DMS53 (cell line): ENCODE measurements at regions not wholly inside any gene's neighbourhood (a gene's known extent, or its start where the extent isn't known, plus 50 kb on each side); places are given as distances from the start of the nearest gene placed in this dataset.
A peak's percentile ranks its signal among the peaks of the same experiment; 100 is the strongest.
"Not testable (repeated sequence)": the region's sequence is repeated elsewhere in the genome, so short reads cannot be mapped to it uniquely, and the experiment has no call there.

Experiments
- DNase-seq: peaks from one replicate; lab custom pipeline; 2025; lab: John Stamatoyannopoulos, UW

DNA sequence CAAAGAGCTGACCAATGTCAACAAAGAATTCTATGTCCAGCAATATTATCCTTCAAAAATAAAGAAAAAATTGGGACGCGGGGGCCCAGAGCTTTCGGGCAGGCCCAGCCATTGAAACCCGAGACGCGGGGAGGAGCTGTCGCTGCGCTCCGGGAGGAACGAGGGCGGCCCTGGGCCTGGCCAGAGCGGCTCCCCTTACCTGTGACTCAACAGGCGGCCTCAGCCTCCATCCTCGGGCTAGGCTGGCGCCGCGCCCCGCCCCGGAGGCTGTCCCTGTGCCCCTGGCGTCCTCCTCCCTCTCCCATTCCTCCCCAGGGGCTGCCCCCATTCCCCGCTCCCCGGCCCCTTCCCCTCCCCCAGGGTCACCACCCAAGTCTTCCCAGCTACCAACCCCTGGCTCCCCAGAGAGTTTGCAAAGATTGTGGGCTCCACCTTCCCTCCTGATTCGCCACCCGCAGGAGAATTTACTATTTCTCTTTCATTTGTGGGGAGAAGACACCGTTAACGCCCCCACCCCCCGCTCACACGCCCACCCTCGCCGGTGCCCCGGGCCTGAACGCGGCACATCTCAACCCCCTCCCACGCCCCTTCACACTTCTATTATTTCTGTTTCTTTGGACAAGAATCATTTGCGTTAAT, 127.9 kb downstream of the ARRDC4 start:
- not testable (repeated sequence) for DNase-seq

- not testable (repeated sequence) for DNase-seq
Measured at GRCh38 chr15:98089352-98089751, 128.8 kb downstream of the ARRDC4 start.

DNA sequence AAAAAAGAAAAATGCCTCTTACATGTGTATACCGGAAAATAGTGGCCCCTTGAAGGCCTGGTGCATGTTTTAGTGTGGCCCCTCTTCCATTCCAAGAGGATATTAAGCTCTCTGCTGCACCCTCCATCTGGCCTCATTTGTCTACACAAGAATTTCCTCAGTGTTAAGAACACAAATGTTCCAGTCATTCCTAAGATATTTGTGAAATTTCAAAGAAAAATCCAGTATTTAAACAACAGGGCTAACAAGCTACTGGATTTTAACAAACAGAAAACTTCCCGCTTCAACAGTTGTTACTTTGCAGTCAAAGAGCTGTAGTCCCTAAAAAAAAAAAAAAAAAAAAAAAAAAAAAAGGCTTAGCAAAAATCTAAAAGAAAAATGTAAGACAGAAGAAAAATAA, 137.5 kb downstream of the ARRDC4 start:
- DNase-seq = not testable (repeated sequence)

- DNase-seq = not testable (repeated sequence)
Measured at GRCh38 chr15:98100606-98101005, 140.1 kb downstream of the ARRDC4 start.

- no peak for DNase-seq
Measured at GRCh38 chr15:98103570-98103969, 143.1 kb downstream of the ARRDC4 start.

DNA sequence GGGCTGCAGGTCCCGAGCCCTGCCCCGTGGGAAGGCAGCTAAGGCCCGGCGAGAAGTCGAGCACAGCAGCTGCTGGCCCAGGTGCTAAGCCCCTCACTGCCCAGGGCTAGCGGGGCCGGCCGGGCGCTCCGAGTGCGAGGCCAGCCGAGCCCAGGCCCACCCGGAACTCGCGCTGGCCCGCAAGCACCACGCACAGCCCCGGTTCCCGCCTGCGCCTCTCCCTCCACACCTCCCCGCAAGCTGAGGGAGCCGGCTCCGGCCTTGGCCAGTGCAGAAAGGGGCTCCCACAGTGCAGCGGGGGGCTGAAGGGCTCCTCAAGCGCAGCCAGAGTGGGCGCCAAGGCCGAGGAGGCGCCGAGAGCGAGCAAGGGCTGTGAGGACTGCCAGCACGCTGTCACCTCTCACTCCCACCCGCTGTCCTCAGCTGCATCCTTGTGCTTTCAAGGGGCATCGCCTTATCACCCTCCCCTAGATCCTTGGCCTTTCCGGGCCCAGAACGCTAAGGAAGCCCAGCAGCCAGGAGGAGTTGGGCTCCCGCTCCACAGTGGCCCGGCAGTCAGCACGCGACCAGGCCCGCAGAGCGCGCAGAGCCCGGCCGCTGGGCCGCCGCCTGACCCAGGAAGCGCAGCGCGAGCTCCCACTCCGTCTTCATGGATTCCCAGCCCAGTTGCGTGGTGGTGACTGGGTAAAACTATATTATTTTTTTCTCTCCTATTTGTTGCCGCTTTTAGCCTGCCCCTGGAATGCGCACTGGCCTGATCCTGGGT, 144.1 kb downstream of the ARRDC4 start:
- DNase-seq = not testable (repeated sequence)

DNA sequence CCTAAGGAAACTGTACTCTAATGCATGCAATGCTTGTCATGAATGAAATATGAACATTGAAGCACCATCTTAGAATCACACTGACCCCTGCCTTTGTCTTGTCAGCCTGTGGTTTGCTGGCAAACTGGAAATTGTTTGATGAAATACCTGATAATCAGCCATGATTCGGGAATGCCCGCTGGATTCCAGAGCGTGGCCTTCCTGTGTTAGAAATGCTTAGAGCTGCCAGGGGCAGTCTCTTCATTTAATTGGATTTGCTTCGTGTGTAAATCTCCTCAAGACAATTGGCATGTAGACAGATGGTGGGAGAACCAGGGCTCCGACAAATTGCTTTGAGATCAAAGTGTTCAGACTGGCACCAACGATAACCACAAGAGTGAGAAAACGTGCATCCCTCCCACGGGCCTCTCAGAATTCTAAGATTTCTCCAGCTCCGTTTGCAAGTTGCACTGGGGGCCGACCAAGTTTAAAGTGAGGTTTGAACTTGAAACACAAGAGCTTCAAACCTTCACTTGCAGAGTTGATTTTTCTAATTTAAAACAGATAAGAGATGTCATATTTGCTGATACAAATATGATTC, 146.2 kb downstream of the ARRDC4 start:
- DNase-seq = not testable (repeated sequence)

DNA sequence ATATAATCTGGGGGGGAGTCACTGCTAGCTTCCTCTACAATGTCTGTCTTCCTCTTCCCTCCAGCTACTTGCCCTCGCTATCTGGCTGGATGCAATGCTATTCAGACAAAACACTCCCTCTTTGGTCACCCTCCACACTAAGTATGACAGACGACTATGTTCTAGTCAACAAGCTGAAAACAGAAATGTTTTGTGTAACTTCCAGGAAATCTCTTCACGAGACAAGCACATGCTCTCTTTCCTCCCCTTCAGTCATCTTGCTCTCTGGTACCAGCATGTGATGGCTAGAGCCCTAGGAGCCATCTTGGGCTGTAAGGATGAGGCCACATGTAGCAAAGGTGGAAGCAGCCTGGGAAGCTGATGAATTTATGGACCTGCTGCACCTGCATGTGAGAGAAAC, 151.3 kb downstream of the ARRDC4 start:
- DNase-seq = no peak

GRCh38 chr15:98113327-98113726, 152.8 kb downstream of the ARRDC4 start:
- no peak for DNase-seq

DNA sequence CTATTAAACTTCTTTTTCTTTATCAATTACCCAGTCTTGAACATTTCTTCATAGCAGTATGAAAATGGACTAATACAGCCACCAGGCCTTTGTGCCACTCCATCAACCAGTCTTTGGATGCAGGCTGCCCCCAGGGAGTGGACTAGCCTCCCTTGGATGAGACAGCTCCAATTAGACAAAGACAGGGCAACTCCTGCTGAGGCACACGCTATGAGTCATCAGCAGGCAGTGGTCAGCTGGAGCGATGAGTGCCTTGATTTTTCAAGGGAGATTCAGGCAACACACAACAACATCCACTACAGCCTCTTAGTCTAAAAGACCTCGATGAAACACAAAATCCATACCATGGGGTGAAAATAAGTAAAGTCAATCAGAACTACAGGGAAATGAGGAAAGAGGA, 160.1 kb downstream of the ARRDC4 start:
- DNase-seq = no peak

DNA sequence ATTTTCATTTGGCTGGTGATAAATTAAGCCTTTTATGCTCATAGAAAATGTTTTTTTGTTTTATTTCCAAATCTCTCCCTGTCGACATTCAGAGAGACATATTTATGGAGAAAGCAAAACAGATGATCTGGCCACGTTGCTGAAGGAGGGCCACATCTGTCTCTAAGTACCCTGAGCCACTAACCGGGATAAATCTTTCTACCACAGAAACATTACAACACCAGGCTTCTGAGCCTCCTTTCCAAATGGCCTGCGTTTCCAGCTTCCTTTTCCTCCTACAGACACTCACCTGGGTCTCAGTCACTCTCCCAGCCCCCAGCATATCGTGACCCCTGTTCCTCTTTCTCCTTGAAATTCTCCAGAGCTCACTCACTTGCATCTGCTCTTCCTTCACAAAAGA, 161.0 kb downstream of the ARRDC4 start:
- DNase-seq = no peak

- DNase-seq = no peak
Measured at GRCh38 chr15:98121957-98122356, 161.5 kb downstream of the ARRDC4 start.

DNA sequence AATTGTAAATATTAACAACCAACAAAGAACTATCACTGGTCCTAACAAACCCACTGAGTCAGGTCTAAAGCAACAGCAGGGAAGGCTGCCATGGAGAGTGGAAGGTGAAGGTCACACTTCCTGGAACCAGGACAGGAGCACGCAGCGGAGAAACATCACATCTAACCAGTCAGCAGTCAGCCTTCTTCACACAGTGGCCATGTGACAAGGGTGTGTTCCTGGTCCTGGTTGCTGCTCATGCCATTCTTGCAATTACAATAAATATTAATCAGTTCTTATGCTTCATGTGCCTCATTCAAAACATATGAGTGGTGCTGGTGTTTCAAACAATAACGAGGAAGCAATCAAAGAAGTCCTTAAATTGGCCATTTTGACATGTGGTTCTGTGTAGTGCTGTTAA, 162.8 kb downstream of the ARRDC4 start:
- no peak for DNase-seq

GRCh38 chr15:98123834-98124233, 163.3 kb downstream of the ARRDC4 start:
- DNase-seq = no peak

DNA sequence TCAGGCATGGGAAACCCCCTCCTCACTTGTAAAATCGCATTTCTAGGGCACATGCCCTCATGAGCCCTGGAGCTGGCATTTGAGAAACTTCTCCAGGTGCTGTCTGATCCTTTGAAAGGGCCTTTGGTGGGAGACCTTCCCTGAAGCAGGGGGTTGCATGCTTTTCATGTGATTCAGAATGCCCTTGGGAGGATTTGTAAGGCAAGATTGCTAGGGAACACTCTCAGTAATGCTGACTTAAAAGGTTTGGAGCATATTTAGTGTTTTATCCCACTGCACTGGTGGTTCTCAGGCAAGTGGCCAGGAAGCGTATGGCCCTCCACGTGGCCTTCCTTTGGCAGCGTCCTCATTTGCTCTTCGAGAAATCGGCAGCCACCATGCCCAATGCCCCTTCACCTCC, 164.1 kb downstream of the ARRDC4 start:
- DNase-seq = no peak

- no peak for DNase-seq
Measured at GRCh38 chr15:98126326-98127085, 166.0 kb downstream of the ARRDC4 start.

DNA sequence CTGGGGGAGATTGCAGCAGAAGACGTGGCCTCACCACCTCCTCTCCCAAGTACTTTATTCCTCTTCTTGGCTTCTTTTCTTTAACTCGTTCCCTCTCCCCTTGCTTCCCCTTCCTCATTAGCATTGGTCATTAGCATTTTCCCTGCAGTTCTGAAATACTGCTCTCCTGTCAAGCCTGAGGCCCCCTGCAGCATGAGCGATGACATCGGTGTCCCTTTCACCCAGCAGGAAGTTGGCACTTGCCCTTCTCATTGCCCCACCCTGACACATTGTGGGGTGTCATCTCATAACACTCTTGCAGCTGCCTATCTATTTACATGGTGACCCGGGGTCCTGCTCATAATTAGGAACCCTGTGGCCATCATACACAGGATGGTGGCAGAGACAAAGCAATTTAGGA, 167.1 kb downstream of the ARRDC4 start:
- no peak for DNase-seq

GRCh38 chr15:98131924-98132323, 171.4 kb downstream of the ARRDC4 start:
- no peak for DNase-seq

DNA sequence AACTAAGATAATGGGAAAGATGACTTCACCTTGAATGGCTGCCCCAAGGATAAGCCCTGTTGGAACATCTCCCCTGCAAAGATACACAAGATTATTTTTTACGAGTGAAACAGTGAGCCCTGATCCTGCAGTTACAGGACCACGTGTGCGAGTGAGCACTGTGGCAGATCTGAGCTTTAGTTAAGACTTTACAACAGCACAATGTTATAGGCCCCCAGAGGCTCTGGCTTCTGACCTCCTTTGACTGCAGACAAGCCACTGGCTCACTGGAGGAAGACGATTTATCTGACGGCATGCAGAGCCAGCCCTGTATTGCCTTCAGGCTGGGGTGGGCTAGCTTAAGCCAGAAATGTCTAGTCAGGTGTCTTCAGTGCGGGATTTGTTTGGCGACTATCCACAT, 174.4 kb downstream of the ARRDC4 start:
- DNase-seq = no peak

- peak; percentile 13 for DNase-seq
Measured at GRCh38 chr15:98138910-98139309, 178.4 kb downstream of the ARRDC4 start.

- DNase-seq = no peak
Measured at GRCh38 chr15:98139337-98139736, 178.8 kb downstream of the ARRDC4 start.

GRCh38 chr15:98142572-98142971, 182.1 kb downstream of the ARRDC4 start:
- DNase-seq = no peak

DNA sequence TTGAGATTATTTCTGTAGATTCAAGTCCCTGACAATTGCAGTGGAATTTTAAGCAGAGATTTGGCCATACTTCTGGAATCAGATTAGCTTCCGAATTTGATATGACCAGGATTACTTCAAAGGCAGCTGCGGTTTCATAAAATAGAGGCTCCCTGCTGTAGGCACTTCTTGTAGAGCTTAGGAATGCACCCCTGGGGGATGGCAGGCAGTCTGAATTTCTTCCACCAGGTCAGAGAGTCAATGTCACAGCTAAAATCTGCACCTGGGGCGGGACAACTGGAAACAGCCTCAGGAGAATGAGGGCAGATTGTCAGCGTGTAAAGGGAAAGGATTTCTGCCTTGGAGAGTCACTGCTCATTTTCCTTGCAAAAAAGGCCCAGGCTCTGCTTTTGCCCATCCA, 182.6 kb downstream of the ARRDC4 start:
- DNase-seq = no peak
